Activated CD4-positive, CD25-positive, alpha-beta regulatory T cell (primary cell): ENCODE measurements at regions not wholly inside any gene's neighbourhood (a gene's known extent, or its start where the extent isn't known, plus 50 kb on each side); places are given as distances from the start of the nearest gene placed in this dataset.
"Not testable (repeated sequence)": the region's sequence is repeated elsewhere in the genome, so short reads cannot be mapped to it uniquely, and the experiment has no call there.

Experiments
- DNase-seq, 4 experiments: peaks; one replicate each; lab custom pipeline; 2025; lab: John Stamatoyannopoulos, UW

DNA sequence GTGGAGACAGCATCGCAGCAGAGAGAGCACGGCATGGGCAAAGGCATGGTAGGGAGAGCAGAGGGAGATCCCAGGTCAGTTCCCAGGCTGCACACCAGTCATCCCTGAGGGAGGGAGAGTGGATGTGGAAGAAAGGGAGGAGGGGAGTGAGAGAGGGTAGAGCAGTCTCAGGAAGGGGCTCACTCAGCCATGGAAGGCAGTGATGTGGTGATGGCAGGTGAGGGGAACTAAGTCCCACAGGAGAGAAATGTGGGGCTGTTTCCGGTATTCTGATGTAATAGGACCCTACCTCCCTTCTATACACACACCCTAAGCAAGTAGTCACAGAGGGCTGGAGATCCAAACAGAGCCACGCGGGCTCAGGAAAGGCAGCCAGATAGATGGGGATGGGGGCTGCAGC lies 500.3 kb upstream of the CDH11 start:
- DNase-seq, result no peak

DNA sequence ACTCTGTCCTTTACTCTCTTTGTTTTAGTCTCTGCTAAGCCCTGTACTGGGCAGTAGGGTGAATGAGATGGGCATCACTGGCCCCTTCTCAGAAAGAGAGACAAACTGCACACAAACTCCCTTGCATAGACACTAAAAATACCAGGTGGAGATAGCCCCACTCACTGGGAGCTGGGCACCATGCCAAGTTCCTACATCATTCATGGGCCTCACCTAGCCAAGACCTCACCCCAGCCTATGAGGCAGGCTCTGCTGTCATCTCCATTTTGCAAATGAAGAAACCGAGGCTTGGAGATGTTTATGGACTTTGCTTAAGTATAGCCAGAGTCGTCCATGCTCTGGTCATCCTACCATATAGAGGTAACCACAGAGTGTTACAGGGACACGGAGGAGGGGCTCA lies 499.8 kb upstream of the CDH11 start:
- no peak for DNase-seq

DNA sequence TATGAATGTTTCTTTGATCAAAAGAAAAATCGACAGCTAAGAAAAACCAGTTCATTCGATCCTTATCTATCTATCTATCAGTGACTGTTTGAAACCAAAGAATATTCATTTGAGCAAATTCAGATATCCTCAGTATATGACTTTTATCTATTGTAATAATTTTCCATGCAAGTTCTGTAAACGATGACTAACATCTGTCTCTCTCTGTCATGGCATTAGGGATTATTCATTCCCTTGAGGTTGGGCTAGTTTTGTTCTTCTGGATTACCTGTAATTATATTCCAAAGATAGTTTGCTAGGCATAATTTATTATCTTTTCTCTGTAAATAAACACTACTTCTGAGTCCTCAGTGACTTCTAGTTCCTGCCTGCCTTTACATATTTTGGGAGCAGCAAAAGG lies 497.7 kb upstream of the CDH11 start:
- DNase-seq, result no peak

DNA sequence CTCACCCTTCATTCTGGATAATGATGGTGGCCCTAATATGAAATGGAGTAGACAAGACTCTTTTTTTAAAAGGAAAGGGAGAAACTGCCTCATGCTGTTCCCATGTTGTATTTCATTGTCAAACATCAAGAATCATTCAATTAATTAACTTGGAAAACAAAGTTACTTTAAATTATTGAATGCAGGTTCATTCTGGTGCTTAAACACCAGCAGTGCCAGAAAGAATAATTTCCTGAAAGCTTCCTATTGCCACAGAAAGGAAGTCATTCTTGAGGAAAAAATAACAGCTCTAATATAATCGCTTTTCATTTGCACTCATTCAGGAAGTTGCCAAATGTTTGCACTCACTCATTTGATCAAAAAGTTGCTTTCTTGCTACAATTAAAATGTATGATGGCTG lies 497.1 kb upstream of the CDH11 start:
- no peak for DNase-seq

DNA sequence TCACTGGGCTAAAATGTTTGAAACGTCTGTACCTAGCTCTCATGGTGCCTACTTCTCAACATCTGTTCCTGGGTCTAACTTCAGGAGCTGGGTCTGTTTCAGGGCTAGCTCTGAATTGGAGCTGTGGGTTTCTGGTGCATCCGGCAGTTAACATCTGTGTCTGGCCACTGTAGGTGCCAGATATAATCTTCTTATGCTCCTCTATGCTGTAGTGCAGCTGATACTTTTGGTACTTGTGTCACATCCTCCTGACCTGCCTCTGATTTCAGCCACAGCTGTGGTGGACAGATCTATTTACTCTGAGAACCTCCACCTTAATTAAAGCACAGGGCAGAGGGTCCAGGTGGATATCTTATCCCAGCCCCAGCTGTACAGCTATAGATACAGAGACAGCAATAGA lies 496.5 kb upstream of the CDH11 start:
- DNase-seq, result no peak

DNA sequence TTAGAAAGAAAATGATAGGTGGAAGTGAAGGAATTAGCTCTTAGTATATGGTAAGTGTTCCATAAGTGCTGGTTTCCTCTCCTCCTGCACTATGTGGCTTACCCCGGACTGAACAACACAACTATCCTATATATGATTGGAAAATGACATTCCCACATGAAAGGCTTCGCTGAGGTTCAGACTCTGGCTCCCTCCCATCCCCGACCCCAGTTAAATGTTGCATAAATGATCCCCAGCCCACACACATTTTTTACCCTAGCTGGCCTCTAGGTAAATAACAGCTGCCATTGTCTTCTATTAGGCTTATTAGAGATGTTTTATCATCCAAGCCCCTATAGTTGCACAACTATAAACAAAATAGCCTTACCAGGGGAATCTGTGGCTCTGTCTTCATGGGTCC lies 495.6 kb upstream of the CDH11 start:
- DNase-seq, result no peak

DNA sequence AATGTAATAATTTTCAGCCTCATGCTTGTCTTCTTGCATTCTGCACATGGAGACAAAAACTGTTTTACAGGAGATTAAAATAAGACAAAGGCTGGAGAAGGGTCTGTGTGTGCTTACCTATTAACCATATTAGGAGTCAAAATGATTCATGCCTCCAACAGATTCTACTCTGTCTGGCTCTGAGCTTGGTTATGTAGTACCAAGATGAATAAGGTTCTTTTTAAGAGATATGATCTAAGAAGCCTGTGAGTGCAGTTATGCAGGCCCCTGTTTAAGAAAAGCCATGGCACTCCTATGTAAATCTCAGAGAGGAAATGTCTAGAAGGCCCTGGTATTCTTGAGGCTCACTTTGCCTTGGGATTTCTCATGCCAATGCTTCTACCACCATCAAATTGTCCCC lies 486.6 kb upstream of the CDH11 start:
- no peak for DNase-seq

DNA sequence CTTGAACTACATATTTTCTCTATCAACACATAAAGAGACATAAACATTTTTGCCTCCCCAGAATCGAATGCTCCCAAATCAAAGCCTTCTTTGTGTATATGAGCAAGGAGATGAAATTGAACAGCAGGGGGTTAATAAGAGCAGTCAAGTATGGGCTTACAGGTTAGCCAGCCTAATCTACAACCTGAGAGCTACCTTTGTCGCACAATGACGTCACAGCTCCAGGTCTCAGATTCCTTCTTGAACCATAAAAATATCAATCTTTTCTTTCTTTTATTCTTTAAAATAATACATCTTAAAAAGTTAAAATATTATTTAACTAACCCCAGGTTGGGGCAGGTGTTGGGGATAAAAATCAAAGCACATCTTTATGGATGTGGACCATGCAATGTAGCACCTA lies 482.9 kb upstream of the CDH11 start:
- DNase-seq, result no peak

DNA sequence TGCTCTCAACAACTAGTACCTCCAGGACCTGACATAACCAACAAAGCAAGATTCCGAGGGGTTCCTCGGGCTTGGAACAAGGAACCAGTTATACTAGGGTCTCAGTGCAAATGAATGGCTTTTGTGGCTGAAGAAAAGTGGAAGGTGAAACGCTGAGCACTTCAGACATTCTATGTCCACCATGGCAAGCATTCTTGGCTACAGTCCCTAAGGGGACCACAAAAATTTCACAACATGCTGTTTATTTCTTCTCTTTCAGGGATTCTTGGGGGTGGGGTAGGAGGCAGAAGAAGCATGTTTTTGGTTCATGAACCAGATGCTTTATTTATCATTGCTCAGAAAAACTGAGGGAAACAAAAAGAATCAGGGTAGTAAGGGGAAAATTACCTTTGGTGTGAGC lies 479.9 kb upstream of the CDH11 start:
- no peak for DNase-seq

DNA sequence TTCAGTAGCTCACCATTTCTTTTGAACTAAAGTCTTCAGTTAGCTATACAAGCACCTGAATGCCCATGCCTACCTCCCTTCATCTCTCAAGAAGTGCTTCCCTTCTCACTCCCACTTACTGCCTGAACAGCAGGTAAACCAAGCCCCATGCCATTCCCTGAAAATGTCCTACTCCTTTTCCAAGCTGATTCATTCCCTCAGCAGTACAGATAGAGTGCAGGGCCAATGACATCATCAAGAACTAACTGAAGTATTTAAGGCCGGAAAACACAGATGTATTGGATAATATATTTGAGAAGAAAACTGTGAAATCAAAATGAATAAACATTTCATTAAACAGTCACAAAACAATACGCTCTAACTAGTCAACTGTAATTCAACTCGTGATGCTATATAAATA lies 478.8 kb upstream of the CDH11 start:
- DNase-seq, result no peak

DNA sequence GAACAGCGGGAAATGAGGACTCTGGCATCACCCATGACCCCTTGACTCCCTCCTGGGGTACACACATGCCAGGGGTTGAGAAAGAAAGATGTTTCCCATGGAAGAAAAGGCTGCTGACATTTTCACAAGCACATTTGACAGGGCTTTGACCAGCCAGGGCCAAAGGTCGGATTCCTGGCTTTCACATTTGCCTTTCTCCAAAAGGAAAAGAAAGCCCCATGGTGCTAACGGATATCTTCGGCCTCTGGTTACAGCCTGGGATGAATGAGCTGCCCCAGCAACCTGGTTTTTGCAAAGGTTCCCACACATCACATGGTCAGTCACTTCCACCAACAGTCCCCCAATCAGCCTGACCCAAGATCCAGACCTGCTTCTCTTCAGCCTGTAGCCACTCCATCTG lies 478.2 kb upstream of the CDH11 start:
- no peak for DNase-seq

DNA sequence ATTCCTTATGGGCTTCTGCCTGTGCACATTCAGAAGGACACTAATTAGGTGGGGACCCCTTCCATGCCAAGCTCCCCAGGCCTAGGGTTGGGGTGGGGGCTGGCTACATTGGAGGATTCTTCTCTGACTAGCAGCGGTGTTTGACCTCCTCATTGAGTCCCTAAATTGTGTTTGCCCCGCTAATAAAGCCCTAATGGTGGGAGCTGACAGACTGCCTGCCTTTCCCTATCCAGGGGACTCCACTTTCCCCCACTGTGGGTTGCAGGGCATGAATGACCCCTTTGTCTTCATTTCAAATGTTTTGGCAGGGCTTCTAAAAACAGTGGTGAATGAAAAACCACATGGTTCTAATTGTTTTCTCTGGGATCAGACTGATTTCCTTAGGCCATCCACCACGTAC lies 476.8 kb upstream of the CDH11 start:
- no peak for DNase-seq

DNA sequence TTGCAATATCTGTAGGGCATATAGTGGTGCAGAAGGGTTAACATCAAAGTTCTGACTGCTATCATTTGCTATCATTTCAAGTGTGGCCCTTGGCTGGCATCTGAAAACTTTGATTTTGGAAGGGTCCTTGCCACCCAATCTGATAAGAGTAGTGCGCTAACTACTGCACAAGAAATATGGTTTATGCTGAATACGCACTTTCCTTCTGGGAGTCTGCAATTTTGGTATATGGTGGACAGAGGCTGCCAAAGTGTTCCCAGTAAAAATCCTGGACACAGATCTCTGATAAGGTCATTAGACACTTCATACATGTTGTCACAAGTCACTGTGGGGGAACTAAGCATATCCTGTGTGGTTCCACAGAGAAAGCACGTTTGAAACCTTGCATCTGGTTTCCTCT lies 461.6 kb upstream of the CDH11 start:
- no peak for DNase-seq

DNA sequence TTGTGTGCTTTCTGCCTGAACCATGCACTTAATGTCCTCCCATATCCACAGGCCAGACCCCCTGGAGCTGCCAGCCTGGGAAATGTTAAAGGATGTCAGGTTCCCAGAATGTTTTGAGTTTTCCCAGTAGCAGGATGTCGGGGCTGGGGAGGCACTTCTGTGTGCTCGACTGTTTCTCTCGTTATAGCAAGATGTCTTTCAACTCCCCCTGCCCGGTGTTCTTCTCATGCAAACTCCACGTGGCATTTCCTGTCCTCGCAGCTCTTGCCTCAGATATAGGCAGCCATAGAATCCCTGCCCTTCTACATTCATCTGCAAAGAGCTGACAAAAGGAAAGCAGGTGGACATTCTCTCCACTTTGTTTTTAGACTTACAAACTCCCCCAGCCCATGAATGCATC lies 457.2 kb upstream of the CDH11 start:
- DNase-seq, result no peak

DNA sequence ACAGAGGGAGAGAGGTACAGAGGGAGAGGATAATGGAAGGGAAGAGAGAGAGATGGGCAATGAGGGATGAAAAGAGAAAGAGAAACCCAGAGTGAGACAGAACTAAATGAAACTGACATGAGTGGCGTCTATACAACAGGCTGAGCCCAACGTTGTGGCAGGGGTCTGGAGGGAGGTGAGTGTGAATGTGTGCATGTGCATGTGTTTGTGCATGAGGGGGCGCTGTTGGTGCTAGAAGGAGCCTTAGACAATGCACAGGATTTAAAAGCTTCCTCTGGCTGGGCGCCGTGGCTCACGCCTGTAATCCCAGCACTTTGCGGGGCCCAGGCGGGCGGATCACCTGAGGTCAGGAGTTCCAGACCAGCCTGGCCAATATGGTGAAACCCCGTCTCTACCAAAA lies 454.8 kb upstream of the CDH11 start:
- DNase-seq, result no peak

DNA sequence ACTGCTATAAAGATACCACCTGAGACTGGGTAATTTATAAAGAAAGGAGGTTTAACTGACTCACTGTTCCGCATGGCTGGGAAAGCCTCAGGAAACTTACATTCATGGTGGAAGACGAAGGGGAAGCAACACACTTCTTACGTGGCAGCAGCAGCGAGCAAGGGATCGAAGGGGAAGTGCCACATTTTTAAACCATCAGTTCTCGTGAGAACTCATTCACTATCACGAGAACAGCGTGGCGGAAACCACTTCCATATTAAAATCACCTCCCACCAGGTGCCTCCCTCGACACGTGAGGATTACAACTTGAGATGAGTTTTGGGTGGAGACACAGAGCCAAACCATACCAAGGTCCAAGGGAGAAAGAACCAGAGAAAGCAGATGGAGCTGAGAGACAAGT lies 454.3 kb upstream of the CDH11 start:
- no peak for DNase-seq

DNA sequence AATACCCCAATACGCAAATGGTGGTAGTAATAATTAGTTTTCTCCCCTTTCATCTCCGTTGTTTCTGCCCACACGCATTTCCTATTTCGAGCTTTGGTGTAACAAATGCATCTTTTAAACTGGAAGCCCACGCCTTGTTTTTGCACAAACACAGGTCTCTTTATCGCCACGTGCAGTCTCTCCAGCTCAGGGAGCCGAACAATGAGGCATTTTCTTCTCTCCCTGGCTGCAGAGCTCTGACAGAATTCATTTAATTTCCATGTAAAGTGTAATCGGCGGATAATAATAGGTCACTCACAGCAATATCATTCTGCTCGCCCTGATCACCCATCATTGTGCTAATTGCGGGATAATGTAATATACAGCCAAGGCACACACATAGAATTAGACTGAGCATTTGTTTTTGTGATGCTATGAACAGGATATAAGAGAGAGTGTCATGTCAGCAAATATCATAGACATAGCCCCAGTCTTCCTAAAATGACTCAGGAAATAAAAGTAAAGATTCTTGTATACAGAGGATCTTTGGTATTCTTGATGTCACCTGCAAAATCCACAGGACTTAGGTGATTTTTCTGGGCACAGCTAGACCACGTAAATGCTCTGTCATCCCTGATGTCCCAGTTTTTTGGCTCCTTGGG lies 452.6 kb upstream of the CDH11 start:
- DNase-seq, result no peak

DNA sequence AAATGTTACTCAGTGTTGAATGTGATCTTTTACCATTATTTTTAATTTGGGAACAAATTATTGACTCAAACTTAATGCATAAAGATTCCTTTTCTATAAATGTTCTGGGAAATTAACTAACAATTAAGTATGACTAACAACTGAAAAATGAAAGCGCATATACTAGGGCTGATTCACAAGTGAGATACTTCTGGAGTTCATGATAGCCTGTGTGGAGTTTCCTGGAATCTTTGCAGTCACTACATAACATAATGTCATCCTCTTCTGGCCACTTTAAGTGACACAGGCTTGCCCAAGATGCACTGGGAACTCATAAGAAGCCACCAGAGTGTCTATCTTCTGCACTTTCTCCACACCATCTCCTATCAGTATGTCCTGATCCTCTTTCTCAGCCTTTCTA lies 450.3 kb upstream of the CDH11 start:
- no peak for DNase-seq

DNA sequence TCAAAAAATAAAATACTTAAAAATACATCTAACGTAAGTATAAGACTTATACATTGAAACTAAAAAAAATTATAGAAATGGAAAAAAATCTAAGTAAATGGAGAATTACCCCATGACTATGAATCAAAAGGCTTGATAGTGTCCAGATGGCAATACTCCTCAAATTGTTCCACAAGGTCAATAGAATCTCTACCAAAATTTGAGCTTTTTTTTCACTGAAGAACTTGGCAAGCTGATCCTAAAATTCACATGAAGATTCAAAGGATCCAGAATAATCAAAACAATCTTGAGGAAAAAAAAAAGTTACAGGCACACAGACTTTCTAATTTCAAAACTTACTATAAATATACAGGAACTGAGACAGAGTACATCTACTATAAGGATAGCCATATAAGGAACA lies 448.4 kb upstream of the CDH11 start:
- DNase-seq, result no peak

DNA sequence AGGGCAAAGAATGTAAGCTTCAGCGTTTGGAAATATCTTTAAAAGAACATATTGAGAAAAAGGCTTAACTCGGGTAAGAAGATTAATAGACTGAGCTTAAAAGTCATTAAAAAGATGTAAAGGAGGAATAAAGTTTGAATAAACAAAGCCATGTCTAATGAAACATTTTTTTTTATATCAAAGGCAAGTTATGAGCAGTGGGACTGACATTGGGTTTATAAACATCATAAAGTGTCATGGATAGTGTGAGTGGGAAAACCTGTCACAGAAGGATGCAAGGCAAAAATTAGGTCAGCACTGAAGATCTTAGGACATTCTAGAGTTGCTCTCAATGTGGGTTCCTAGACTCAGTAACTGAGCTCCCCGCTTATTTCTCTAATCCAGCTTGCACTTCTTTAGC lies 438.0 kb upstream of the CDH11 start:
- DNase-seq, result no peak

DNA sequence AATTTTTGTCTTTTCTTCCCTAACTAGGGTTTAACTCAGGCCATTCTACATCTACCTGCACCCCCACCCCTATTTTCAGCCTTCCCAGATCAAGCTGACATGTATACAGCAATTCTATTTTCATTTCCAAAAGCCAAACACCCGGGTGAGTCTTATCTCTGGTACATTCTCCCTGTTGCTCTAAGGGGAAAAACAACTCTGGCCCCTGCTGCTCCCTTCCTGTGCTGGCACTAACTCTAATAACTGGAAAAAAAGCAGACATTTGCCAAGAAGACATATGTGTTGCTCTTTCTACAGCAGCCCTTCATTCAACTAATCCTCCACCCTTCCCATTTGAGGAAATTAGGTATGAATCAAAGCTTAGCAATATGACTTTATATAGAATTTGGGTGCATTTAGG lies 427.8 kb upstream of the CDH11 start:
- DNase-seq, result not testable (repeated sequence)

DNA sequence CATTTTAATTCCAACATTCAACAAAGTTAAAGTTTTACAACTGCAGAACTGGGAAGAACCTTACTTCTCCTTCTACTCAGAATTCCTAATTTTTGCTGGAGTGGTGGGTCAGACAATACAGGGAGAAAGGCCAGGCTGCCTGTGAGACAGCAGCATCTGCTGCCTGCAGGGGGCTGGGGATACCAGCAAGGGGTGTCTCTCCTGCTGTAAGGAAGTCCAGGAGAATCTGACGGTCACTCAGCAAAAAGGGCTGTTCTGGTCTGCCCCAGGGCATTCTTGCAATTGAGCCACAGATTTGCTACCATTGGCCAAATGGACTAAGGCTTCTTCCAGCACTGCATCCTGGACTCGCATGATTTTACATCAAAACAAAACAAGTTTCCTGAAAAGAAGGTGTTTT lies 426.6 kb upstream of the CDH11 start:
- no peak for DNase-seq

DNA sequence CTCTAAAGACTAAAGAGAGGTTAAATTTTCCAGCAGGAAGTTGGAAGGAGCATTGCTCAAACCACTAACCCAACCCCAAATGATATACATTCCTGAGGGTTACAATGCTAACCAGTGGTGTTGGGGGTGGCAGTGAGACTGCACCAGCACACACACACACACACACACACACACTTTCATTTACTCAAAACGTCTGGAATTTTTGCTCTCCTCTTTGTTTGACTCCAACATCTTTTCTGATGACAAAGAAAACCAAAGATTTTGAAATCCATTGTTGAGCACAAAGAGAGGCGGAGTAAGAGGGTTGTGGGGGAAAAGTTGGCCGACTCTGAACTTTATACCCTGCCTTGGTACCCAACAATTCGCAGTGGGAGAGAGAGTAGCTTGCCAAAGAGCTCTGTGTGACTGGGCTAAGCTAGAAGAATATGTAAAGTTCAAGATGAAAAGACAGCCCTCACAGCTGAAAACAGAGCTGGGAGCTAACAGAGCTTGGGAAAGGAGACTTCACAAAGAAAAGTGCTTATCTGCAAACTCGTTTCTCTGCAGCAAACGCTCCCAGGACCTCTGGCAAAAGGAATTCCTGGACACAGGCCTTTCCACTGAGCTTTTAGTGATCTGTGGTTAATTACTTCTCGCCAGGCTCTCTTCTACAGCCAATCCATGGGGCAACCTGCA lies 426.0 kb upstream of the CDH11 start:
- DNase-seq, result no peak

DNA sequence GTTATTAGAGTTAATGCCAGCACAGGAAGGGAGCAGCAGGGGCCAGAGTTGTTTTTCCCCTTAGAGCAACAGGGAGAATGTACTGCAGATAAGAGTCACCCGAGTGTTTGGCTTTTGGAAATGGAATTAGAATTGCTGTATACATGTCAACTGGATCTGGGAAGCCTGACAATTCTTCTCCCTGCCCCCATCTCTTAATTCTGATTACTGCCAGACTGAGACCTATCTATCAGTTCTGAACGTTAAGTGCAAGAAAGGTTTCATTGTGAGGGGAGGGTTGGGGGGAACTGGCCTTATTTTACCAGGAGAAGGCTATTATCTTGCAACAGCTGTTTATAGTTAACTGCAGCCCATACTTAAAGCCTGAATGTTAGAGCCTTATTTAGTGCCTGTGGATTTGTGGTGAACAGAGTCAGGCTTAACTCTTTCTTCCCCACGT lies 424.5 kb upstream of the CDH11 start:
- no peak for DNase-seq
